SH-SY5Y (cell line): ENCODE measurements at regions not wholly inside any gene's neighbourhood (a gene's known extent, or its start where the extent isn't known, plus 50 kb on each side); places are given as distances from the start of the nearest gene placed in this dataset.

Source experiments
- GATA2 ChIP-seq: IDR thresholded peaks from 2 replicates; pipeline ENCODE4 v1.6.1; 2011; ENCODE audit warnings: mild to moderate bottlenecking, low read depth, low read length
- GATA3 ChIP-seq: IDR thresholded peaks from 2 replicates; pipeline ENCODE4 v1.6.1; 2011; ENCODE audit warnings: low read depth, mild to moderate bottlenecking, low read length, moderate library complexity

- TF ChIP-seq GATA2 (no peak), GATA3 (no peak)
Measured at GRCh38 chr2:45127321-45127720, 118.1 kb upstream of the SIX2 start.
